Neutrophil (primary cell): ENCODE measurements at regions not wholly inside any gene's neighbourhood (a gene's known extent, or its start where the extent isn't known, plus 50 kb on each side); places are given as distances from the start of the nearest gene placed in this dataset.

Experiments
- H3K27ac ChIP-seq: fragments of 200-600 bp; sonication (generic); 2 replicates; pipeline ENCODE4 v1.5.1; 2016; ENCODE audit warnings: mild to moderate bottlenecking, moderate library complexity
- H3K27me3 ChIP-seq: fragments of 200-600 bp; sonication (generic); 2 replicates; pipeline ENCODE4 v1.6.0; 2016; ENCODE audit warnings: mild to moderate bottlenecking
- H3K36me3 ChIP-seq: fragments of 200-600 bp; sonication (generic); 2 replicates; pipeline ENCODE4 v1.5.1; 2017
- H3K4me1 ChIP-seq, 2 experiments: fragments of 200-600 bp in 1 of 2; sonication (generic) in 1 of 2; 1 replicate in 1 of 2; 2 replicates in 1 of 2; pipeline versions ENCODE4 v1.5.1 to v1.6.1; 2013 to 2016; ENCODE audit warnings: low read depth in 1 of 2, low read length in 1 of 2, mild to moderate bottlenecking in 1 of 2, moderate library complexity in 1 of 2; ENCODE audit not compliant: control insufficient read depth in 1 of 2, insufficient read depth in 1 of 2
- H3K4me3 ChIP-seq, 2 experiments: fragments of 200-600 bp in 1 of 2; sonication (generic) in 1 of 2; 1 replicate in 1 of 2; 2 replicates in 1 of 2; pipeline ENCODE4 v1.5.1; 2013 to 2016; ENCODE audit warnings: low read depth in 1 of 2, low read length in 1 of 2, mild to moderate bottlenecking in 1 of 2, moderate library complexity in 1 of 2
- H3K9me3 ChIP-seq: fragments of 200-600 bp; sonication (generic); 2 replicates; pipeline ENCODE4 v1.5.1; 2016
- CTCF ChIP-seq: fragments of 200-600 bp; sonication (generic); IDR thresholded peaks from 2 replicates; pipeline ENCODE4 v1.5.1; 2016; ENCODE audit warnings: antibody characterized with exemption

- no peaks in the 10 kb centered on the region for H3K36me3 ChIP-seq
- no peak for TF ChIP-seq CTCF
- H3K27ac ChIP-seq, result no peak overlapping the region
- H3K9me3 ChIP-seq, result no peaks in the 10 kb centered on the region
- no peak overlapping the region for H3K4me3 ChIP-seq
- H3K27me3 ChIP-seq, result no peaks in the 10 kb centered on the region
- no peaks in the 10 kb centered on the region for H3K4me1 ChIP-seq
These were observed 271.7 kb upstream of the MEIS2 start for GRCh38 chr15:37372064-37372463.

- no peaks in the 10 kb centered on the region for H3K36me3 ChIP-seq
- no peaks in the 10 kb centered on the region for H3K27me3 ChIP-seq
- no peaks in the 10 kb centered on the region for H3K4me1 ChIP-seq
- TF ChIP-seq CTCF, result no peak
- no peak overlapping the region for H3K27ac ChIP-seq
- H3K9me3 ChIP-seq, result no peaks in the 10 kb centered on the region
- no peak overlapping the region for H3K4me3 ChIP-seq
These were observed 275.2 kb upstream of the MEIS2 start for GRCh38 chr15:37375519-37375918.

DNA sequence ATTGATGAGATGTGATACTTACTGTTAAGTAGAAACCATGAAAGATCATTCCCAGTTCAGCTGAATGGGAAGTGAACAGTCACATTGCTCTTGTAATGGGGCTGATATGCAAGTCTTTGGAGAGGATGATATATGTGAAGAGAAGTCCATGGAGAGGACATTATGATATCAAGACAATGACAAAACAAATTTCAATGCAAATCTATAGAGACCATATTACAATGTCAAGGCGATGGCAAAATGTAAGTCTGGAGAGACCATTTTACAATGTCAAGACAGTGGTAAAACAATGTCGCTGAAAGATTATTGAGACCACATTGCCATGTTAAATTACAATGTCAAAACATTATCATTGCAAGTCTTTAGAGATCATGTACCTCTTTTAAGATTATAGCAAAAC is 277.1 kb upstream of the MEIS2 start:
- H3K4me1 ChIP-seq, result no peaks in the 10 kb centered on the region
- no peak for TF ChIP-seq CTCF

GRCh38 chr15:37394402-37395099 is 294.2 kb upstream of the MEIS2 start:
- H3K27me3 ChIP-seq, result no peaks in the 10 kb centered on the region
- no peak overlapping the region for H3K27ac ChIP-seq

More for the DNA sequence above, 277.1 kb upstream of the MEIS2 start:
- Histone ChIP-seq H3K36me3 (no peaks in the 10 kb centered on the region), H3K27me3 (no peaks in the 10 kb centered on the region), H3K9me3 (no peaks in the 10 kb centered on the region), H3K4me3 (no peak overlapping the region), H3K27ac (no peak overlapping the region)

DNA sequence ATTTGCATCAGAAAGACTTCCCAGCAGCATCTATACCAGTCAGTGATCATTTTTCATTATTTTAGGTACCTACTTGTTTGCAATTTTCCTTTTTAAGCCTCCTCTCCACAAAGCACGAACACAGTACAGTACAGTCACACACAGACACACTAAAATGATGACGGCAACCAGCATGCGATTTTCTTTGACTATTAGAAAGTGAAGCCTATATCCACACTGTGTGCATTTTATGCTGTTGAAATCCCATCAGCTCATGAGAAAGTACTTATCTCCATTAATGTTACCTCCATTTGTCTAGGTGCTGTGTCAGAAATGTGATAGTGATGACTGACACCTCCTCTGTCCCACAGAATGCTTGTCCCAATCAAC is 294.7 kb upstream of the MEIS2 start:
- no peak for TF ChIP-seq CTCF
- H3K4me3 ChIP-seq, result no peak overlapping the region
- H3K36me3 ChIP-seq, result no peaks in the 10 kb centered on the region
- no peaks in the 10 kb centered on the region for H3K9me3 ChIP-seq
- H3K27me3 ChIP-seq, result no peaks in the 10 kb centered on the region
- H3K4me1 ChIP-seq, result no peaks in the 10 kb centered on the region
- no peak overlapping the region for H3K27ac ChIP-seq

More at GRCh38 chr15:37394402-37395099, 294.2 kb upstream of the MEIS2 start:
- H3K4me1 ChIP-seq, result no peaks in the 10 kb centered on the region
- H3K4me3 ChIP-seq, result no peak overlapping the region
- no peaks in the 10 kb centered on the region for H3K9me3 ChIP-seq
- no peak for TF ChIP-seq CTCF
- no peaks in the 10 kb centered on the region for H3K36me3 ChIP-seq
